AG04450 (cell line): ENCODE measurements at regions not wholly inside any gene's neighbourhood (a gene's known extent, or its start where the extent isn't known, plus 50 kb on each side); places are given as distances from the start of the nearest gene placed in this dataset.

Experiments used
- CTCF ChIA-PET: fragments of 300-600, 350-600 bp; formaldehyde crosslinking; extraction: SDS; loops from one replicate; lab custom pipeline; 2022; ENCODE audit warnings: antibody characterized with exemption, inconsistent platforms; lab: Charles Lee
- POLR2A ChIA-PET: fragments of 350-600 bp; formaldehyde crosslinking; extraction: SDS; loops from one replicate; lab custom pipeline; 2021; ENCODE audit warnings: antibody characterized with exemption, inconsistent platforms; lab: Yijun Ruan, JAX
- DNase-seq: peaks from one replicate; pipeline ENCODE4 v3.0.0-alpha.2; 2011; ENCODE audit warnings: low read depth, low spot score
- H3K27ac ChIP-seq: one replicate; pipeline ENCODE4 v1.5.1; 2012; ENCODE audit warnings: low read depth, low read length, control low read depth
- H3K27me3 ChIP-seq: one replicate; pipeline ENCODE4 v1.6.0; 2012; ENCODE audit warnings: low read length; ENCODE audit not compliant: control insufficient read depth, insufficient read depth
- H3K4me3 ChIP-seq: 2 replicates; pipeline ENCODE4 v1.5.1; 2011; ENCODE audit warnings: mild to moderate bottlenecking, low read depth, low read length, control low read depth
- H3K9me3 ChIP-seq: 2 replicates; pipeline ENCODE4 v1.5.1; 2012; ENCODE audit warnings: low read length; ENCODE audit not compliant: control insufficient read depth, insufficient read depth
- CTCF ChIP-seq: IDR thresholded peaks from 2 replicates; pipeline ENCODE4 v1.5.1; 2011; ENCODE audit warnings: low read depth, low read length, control low read depth, inconsistent platforms

GRCh38 chr7:130865408-130866236 is 131.6 kb upstream of the KLF14 start:
- Histone ChIP-seq H3K4me3 (no peak overlapping the region), H3K9me3 (peaks cover 11% of the 10 kb centered on the region), H3K27ac (no peak overlapping the region), H3K27me3 (no peaks in the 10 kb centered on the region)
- ChIA-PET POLR2A (no interaction called here), CTCF (interaction anchor here (0.6 to 1.7 kb wide), 2 partner anchors 17 to 95 kb away, joined by 3 read pairs; no protein-coding TSS in a partner anchor)
- DNase-seq = no peak
- TF ChIP-seq CTCF = 0 out of 2 replicates have a peak, but pooled peaks have one; percentile 12

GRCh38 chr7:130867039-130867438 is 133.0 kb upstream of the KLF14 start:
- ChIA-PET POLR2A (interaction anchor here (0.5 kb wide), 1 partner anchor 37 kb away, joined by 3 read pairs; no protein-coding TSS in a partner anchor), CTCF (interaction anchor here (1.3 to 1.7 kb wide), 2 partner anchors 30 to 93 kb away, joined by 3 to 4 read pairs; no protein-coding TSS in a partner anchor)
- TF ChIP-seq CTCF = no peak
- no peaks in the 10 kb centered on the region for H3K27me3 ChIP-seq
- H3K9me3 ChIP-seq = peaks cover 3% of the 10 kb centered on the region; the same call in 1 of the 2 replicates
- DNase-seq = no peak
- H3K27ac ChIP-seq = peak overlapping the region; percentile 21
- H3K4me3 ChIP-seq = no peak overlapping the region

- ChIA-PET CTCF (interaction anchor here (1.3 to 1.7 kb wide), 2 partner anchors 29 to 93 kb away, joined by 3 to 4 read pairs; no protein-coding TSS in a partner anchor), POLR2A (interaction anchor here (0.5 kb wide), 1 partner anchor 38 kb away, joined by 3 read pairs; no protein-coding TSS in a partner anchor)
- H3K4me3 ChIP-seq = no peak overlapping the region
- H3K9me3 ChIP-seq = no peaks in the 10 kb centered on the region
- H3K27me3 ChIP-seq = no peaks in the 10 kb centered on the region
- TF ChIP-seq CTCF = no peak
- no peak for DNase-seq
- peak overlapping the region; percentile 58 for H3K27ac ChIP-seq
Measured at GRCh38 chr7:130867581-130868136, 133.7 kb upstream of the KLF14 start.

GRCh38 chr7:130868139-130868538 is 134.1 kb upstream of the KLF14 start:
- CTCF ChIA-PET = no interaction called here
- no peak for TF ChIP-seq CTCF
- Histone ChIP-seq H3K9me3 (no peaks in the 10 kb centered on the region), H3K27ac (no peak overlapping the region), H3K4me3 (no peak overlapping the region), H3K27me3 (no peaks in the 10 kb centered on the region)
- DNase-seq = no peak
- POLR2A ChIA-PET = no interaction called here
